GM21360 (cell line): ENCODE measurements at regions not wholly inside any gene's neighbourhood (a gene's known extent, or its start where the extent isn't known, plus 50 kb on each side); places are given as distances from the start of the nearest gene placed in this dataset.
"Not testable (repeated sequence)": the region's sequence is repeated elsewhere in the genome, so short reads cannot be mapped to it uniquely, and the experiment has no call there.

Experiments used
- ATAC-seq: cut with Tn5 transposase; IDR thresholded peaks from one replicate; pipeline ENCODE4 v1.9.1; 2021; ENCODE audit warnings: mild to moderate bottlenecking, moderate library complexity; ENCODE audit not compliant: unreplicated experiment

GRCh38 chr5:103706939-103707682 lies 144.5 kb upstream of the NUDT12 start:
- ATAC-seq = no peak

GRCh38 chr5:103703617-103704016 lies 141.0 kb upstream of the NUDT12 start:
- ATAC-seq = no peak

- ATAC-seq = no peak
These were observed 130.9 kb upstream of the NUDT12 start for GRCh38 chr5:103693517-103693916.

- ATAC-seq = no peak
These were observed 128.1 kb upstream of the NUDT12 start for GRCh38 chr5:103690676-103691075.

GRCh38 chr5:103679873-103680272 lies 117.3 kb upstream of the NUDT12 start:
- no peak for ATAC-seq

DNA sequence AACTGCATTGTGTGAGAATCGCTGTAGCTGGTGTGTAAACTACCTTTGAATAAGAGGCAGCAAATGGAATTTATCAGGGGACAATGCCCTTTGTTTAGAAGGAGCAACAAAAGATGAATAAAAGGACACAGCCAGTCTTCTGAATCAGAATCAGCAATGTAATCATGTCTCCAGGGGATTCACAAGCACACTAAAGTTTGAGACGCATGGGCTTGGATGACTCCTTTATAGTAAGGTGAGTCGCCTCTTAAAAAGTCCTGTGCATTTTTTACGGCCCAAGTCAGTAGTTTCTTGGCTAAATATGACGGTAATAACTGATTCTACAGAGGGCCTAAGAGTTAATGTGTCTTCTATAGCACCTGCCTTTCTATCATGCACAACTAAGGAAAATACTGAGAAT lies 113.6 kb upstream of the NUDT12 start:
- not testable (repeated sequence) for ATAC-seq

DNA sequence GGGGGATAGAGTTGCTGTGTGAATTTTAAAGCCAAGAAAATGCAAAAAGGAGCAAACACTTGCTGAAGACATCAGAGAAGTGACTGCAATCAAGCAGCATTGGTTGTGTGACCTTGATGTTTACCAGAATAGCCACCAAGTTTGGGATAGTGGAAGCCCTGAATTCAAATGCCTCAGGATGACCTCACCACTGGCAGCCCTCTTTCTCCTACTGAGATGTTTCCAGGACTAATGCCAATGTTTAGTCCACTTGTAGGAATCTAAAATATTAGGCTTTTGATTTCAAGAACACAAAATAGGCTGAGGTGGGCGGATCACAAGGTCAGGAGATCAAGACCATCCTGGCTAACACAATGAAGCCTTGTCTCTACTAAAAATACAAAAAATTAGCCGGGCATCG lies 112.2 kb upstream of the NUDT12 start:
- no peak for ATAC-seq

DNA sequence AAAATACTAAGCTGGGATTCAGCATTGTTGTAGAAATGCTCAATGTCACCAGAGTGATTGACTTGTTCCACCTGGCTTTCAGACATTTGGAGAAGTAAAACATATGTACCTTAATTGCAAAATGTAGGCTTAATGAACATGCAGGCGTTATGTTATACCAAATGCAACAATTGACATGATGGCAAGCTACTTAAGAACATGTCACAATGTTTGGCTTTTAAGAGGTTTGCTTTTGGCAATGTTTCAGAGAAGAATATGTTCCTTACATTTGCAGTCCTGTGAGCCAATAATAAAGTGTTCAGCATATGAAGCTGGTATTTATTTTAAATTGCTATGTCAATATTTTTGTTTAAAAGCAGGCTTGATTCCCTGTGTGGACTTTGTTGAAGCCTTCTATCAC lies 111.7 kb upstream of the NUDT12 start:
- no peak for ATAC-seq

DNA sequence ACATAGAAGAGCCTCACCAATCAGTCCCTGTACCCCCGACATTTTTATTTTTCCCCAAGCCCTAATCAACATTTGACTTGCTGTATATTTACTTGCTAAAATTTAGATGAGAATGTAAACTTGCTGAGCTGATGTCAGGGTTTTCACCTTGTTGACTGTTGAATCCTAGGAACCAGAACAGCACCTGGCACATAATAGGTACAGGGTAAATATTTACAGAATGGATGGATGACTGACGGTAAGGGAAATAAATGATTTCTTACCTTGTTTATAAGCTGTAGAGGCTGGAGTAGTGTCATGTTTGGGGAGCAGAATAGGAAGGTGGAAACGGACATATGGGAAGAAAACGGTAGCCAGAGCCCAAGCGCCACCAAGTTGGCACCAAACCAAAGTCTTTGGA lies 107.0 kb upstream of the NUDT12 start:
- ATAC-seq = no peak

- ATAC-seq = no peak
These were observed 105.7 kb upstream of the NUDT12 start for GRCh38 chr5:103668281-103668680.

- no peak for ATAC-seq
These were observed 104.5 kb upstream of the NUDT12 start for GRCh38 chr5:103667068-103667467.

GRCh38 chr5:103657301-103657700 lies 94.7 kb upstream of the NUDT12 start:
- no peak for ATAC-seq

DNA sequence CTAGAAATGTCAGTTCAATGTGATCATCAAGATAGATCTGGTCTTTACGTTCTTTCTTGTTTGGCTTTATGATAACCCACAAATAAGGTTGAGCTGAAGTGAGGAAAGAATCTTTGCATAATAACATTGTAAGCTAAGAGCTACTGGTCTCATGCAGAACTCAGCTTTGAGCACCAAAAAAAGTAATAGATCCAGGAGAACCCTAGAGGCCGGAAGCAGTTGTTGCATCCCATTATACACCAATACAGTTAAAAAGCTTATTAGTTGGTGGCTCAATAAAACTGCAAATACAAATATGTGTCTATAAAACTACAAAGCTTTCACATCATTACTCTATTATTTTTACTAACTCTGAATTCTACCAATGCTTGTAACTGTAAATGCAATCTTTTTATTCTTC lies 85.5 kb upstream of the NUDT12 start:
- ATAC-seq = no peak

DNA sequence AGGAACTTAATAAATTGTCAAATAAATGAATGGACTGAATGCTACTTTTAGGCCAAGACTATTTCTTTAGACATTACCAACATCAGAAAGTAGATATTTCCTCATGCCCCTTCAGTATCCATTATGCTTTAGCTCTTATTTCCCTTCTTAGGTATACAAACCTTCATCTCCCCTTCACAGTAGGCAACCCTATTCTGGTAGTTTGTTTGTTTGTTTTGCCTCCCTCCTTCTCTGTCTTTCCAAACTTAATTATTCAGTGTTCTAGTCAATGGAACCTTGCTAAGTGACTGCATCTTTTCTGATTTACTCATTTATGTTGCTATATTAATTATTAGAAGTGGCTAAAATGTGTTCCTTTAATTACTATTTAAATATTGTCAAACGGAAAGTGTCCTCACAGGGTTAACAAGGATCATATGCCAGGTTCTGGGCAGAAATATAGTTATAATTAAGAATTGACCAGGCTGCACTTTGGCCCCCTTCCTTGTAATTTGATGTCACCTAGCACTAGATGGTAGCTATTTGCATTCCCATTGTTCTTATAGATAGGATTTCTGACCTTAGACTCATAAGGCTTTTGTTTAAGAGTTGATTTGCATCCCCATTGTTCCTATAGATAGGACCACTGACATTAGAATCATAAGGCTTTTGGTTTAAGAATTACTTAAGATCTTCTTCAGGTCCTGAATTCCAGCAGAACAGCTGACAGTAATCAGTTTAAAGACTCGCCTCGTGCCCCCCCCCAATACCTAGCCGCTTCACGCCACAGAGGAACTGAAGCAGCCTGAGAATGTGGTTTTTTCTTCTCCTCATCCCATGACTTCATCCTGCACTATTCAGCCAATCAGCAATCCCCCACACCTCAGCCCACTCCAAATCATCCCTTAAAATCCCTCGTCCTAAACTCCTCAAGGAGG lies 84.4 kb upstream of the NUDT12 start:
- ATAC-seq = no peak

GRCh38 chr5:103645816-103646215 lies 83.2 kb upstream of the NUDT12 start:
- ATAC-seq = no peak

DNA sequence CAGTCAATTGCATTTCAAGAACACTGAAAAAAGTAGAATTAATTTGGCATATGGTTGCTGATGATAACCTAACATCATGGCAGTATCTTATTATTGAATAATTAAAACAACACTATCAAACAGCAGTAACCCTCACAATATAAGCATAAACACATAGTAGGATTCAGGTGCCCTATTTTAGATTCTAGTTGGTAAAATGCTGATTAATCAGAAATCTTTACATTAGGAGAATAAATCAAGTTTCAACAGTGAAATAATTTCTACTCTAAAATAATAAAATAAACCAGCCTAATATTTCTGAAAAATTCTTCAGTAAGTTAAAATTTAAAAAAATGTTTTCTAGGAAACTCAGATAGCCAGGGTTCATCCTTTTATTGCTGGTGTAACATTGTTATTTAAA lies 76.4 kb upstream of the NUDT12 start:
- no peak for ATAC-seq

GRCh38 chr5:103624675-103625074 lies 62.1 kb upstream of the NUDT12 start:
- ATAC-seq = no peak

DNA sequence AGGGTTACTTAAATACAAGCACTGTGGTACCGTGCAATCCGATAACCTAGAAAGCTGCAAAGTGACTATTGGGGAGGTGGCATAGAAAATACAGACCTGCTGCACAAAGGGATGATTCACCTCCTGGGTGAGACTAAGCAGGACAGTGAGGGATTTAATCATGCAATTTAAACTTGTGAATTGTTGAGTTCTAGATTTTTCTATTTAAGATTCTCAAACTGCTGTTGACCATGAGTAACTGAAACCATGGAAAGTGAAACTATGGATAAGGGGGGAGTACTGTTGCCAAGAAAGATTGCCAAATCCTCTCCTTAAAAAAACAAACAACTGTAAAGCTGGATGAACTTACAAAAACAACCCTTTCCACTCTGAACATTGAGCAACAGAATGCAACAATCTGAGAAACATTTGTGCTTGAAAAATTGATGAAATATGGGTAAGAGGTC lies 61.5 kb upstream of the NUDT12 start:
- ATAC-seq = no peak

DNA sequence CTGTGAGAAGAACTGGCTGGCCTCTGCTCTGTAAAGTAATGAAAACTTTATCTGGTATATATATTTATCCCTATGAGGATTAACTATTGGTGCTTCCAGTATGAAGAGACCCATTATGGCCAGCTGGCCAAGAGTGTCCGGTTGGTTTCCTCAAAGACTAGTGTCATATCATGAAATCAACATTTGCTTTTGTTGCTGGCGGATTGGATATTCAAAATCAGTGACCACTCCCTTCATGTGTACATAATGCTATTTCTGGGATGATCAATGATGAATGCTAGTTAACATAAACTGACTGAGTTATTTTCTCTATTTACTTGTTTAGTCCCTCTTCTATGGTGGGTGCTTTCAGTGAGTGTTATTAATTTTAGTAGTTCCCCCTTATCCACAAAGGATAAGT lies 60.8 kb upstream of the NUDT12 start:
- no peak for ATAC-seq

DNA sequence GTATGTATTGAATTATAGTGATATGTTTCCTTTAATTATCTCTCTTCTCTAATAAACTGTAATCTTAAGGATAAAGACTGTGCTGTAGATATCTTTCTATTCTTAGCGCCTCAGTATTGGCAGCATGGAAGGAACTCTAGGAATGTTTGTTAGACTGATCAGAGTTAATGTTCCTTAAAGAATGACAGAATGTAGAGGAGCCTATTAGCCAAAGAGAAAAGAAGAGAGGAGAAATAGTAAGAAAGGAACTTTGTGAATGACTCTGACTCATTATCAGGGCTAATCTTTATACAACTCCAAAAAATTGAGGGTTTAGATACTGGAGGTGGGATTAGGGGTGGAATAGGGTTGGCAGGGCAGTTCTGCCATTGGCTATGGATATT lies 59.0 kb upstream of the NUDT12 start:
- ATAC-seq = no peak

DNA sequence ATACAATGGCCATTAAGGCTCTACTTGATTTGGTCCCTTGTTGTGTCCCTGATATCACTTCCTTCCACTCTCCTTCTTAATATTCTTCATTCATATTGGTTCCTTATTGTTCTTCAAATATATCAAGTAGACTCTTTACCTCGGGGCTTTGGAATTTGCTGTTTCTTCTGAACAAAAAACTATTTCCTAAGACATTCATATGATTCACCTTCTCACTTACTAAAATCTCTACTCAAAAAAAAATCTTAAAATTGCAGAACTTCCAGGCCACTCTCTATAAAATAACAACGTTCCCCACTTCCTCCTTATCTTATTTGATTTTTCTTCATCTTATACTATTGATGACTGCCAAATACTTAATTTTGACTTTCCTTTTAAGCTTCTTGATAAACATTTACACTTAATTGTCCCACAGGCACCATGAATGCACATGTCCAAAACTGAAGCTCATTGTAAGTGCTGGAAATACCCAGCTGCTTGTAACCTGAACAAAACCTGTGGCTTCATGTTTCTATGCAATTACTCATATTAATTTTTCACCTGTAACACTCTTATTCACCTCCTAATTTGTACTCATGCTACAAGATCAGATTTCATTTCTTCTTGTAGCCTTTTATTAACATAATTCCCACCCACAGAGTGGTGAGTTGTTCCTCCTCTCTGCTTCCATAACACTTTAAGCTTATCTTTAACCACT lies 58.4 kb upstream of the NUDT12 start:
- ATAC-seq = no peak

DNA sequence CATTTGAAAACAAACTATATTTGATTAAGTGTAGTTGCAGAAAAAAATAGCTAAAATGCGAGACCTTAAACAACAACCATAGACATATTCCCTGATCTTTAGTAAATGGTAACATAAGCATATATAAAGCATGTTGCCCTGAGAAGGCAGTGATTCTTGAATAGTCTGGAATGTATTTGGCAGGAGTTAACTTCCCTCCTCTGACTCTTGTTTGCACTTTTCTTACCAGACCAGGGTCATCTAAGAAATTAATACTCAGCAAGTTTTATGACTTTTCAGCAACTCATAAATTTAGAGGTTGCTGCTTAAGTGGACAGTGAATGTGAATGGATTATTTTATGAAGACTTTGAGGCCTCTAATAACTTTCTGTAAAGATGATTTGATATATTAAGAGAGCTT lies 55.3 kb upstream of the NUDT12 start:
- ATAC-seq = no peak
